Skeletal muscle tissue (tissue), 3 donors: ENCODE measurements at regions not wholly inside any gene's neighbourhood (a gene's known extent, or its start where the extent isn't known, plus 50 kb on each side); places are given as distances from the start of the nearest gene placed in this dataset.

Source experiments
- H3K27ac ChIP-seq: one replicate; pipeline ENCODE4 v1.7.0; 2013; ENCODE audit warnings: mild to moderate bottlenecking, low read depth, low read length, inconsistent platforms
- H3K27me3 ChIP-seq, 3 donors: one replicate each; pipeline ENCODE4 v1.7.0; 2013; ENCODE audit warnings: low read length in 3 of 3; ENCODE audit not compliant: control insufficient read depth in 3 of 3, insufficient read depth in 3 of 3
- H3K36me3 ChIP-seq, 3 donors: one replicate each; pipeline ENCODE4 v1.7.0; 2013; ENCODE audit warnings: low read length in 3 of 3; ENCODE audit not compliant: control insufficient read depth in 3 of 3, insufficient read depth in 3 of 3
- H3K4me1 ChIP-seq, 3 donors: one replicate each; pipeline ENCODE4 v1.7.0; 2013; ENCODE audit warnings: low read length in 3 of 3, mild to moderate bottlenecking in 3 of 3; ENCODE audit not compliant: control insufficient read depth in 3 of 3, insufficient read depth in 3 of 3
- H3K4me3 ChIP-seq, 3 donors: one replicate each; pipeline ENCODE4 v1.7.0; 2013; ENCODE audit warnings: low read length in 3 of 3
- H3K9ac ChIP-seq, 3 donors: one replicate each; pipeline ENCODE4 v1.7.0; 2013; ENCODE audit warnings: low read length in 3 of 3, mild to moderate bottlenecking in 3 of 3, moderate library complexity in 2 of 3, low read depth in 1 of 3
- H3K9me3 ChIP-seq, 3 donors: one replicate each; pipeline ENCODE4 v1.7.0; 2013; ENCODE audit warnings: low read length in 3 of 3; ENCODE audit not compliant: control insufficient read depth in 3 of 3
- donor health status: Osteomylitis.

DNA sequence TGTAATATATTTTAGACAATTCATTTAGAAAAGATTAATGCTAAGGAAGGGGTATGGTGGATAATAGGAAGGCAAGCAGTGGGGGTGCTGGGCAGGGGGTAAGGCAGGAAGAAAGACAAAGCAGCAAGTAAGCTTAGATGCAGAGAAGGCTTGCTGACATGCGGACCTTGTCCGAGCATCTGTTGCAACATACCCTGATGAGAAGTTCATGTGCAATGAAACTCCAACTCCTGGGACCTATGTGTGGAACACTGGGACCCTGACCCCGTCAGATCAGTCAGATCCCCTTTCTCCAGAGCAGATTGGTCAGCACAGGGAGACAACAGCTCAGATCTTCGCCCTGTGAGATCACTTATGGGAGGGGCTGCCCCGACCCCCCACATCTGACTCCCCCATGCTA, 71.3 kb upstream of the ZNF599 start:
- Histone ChIP-seq H3K9me3 (no peaks in the 10 kb centered on the region), H3K27ac (no peak overlapping the region), H3K9ac (no peak overlapping the region), H3K27me3 (peaks cover 6 to 13% (median 8%) of the 10 kb centered on the region in 3 donors), H3K4me3 (no peak overlapping the region), H3K36me3 (no peaks in the 10 kb centered on the region), H3K4me1 (peaks cover 0 to under 1% (median 0%) of the 10 kb centered on the region in 3 donors)

GRCh38 chr19:34841780-34842179, 68.8 kb upstream of the ZNF599 start:
- Histone ChIP-seq H3K9me3 (no peaks in the 10 kb centered on the region), H3K36me3 (no peaks in the 10 kb centered on the region)

DNA sequence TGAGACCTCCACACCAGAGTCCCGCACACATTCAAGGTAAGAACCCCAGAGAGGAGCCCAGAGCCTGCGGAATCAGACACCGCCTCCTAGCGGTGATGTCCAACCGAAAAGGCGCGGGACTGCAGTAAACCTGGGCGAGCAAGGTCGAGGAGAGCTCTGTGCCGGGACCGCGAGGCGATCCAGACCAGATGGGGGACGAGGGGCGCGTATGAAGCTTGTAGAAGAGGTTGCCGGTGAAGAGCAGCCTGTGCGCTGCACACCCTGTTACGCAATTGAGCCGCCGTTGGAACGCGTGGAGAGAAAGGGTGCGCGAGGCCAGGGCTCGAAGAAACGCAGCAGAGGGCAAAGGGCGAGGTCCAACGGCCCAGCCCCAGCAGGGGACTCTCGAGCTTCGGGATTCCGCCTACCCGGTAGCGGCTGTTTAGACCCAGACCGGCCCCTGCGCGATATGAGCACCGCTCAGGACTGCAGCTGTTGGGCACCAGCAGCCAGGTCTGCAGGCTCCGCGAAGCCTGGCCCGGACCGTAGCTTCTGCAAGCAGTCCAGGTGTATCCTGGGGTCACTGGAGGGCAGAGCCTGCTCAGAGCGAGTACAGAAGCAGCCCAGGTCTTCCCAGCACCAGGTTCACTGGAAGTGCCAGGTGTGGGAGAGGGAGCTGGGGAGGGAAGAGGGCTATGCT, 65.9 kb upstream of the ZNF599 start:
- Histone ChIP-seq H3K27ac (no peak overlapping the region), H3K4me3 (peak overlapping the region in 2 of 3 donors; percentile 41 to 43), H3K27me3 (peaks cover 19 to 24% (median 19%) of the 10 kb centered on the region in 3 donors)

More at GRCh38 chr19:34841780-34842179, 68.8 kb upstream of the ZNF599 start:
- Histone ChIP-seq H3K9ac (no peak overlapping the region), H3K27ac (no peak overlapping the region), H3K4me1 (peaks cover 2 to 8% (median 4%) of the 10 kb centered on the region in 3 donors), H3K4me3 (no peak overlapping the region), H3K27me3 (peaks cover 19 to 25% (median 19%) of the 10 kb centered on the region in 3 donors)

GRCh38 chr19:34838248-34838647, 65.2 kb upstream of the ZNF599 start:
- Histone ChIP-seq H3K4me1 (peaks cover 2 to 8% (median 4%) of the 10 kb centered on the region in 3 donors), H3K27ac (no peak overlapping the region), H3K9ac (peak overlapping the region in 1 of 3 donors; percentile 16), H3K9me3 (no peaks in the 10 kb centered on the region), H3K4me3 (peak overlapping the region in 2 of 3 donors; percentile 41 to 43), H3K36me3 (no peaks in the 10 kb centered on the region), H3K27me3 (peaks cover 19 to 24% (median 19%) of the 10 kb centered on the region in 3 donors)

More for the DNA sequence above, 65.9 kb upstream of the ZNF599 start:
- Histone ChIP-seq H3K9me3 (no peaks in the 10 kb centered on the region), H3K9ac (peak overlapping the region in 1 of 3 donors; percentile 16), H3K36me3 (no peaks in the 10 kb centered on the region), H3K4me1 (peaks cover 2 to 8% (median 4%) of the 10 kb centered on the region in 3 donors)

GRCh38 chr19:34837262-34837661, 64.2 kb upstream of the ZNF599 start:
- Histone ChIP-seq H3K27ac (no peak overlapping the region), H3K36me3 (no peaks in the 10 kb centered on the region)

GRCh38 chr19:34835631-34836351, 62.8 kb upstream of the ZNF599 start:
- Histone ChIP-seq H3K9ac (no peak overlapping the region), H3K27me3 (peaks cover 19 to 24% (median 19%) of the 10 kb centered on the region in 3 donors), H3K4me3 (no peak overlapping the region), H3K9me3 (no peaks in the 10 kb centered on the region), H3K27ac (no peak overlapping the region), H3K36me3 (no peaks in the 10 kb centered on the region), H3K4me1 (peaks cover 2 to 8% (median 4%) of the 10 kb centered on the region in 3 donors)

More at GRCh38 chr19:34837262-34837661, 64.2 kb upstream of the ZNF599 start:
- Histone ChIP-seq H3K4me1 (peaks cover 2 to 8% (median 4%) of the 10 kb centered on the region in 3 donors), H3K27me3 (peaks cover 19 to 24% (median 19%) of the 10 kb centered on the region in 3 donors), H3K9me3 (no peaks in the 10 kb centered on the region), H3K9ac (no peak overlapping the region), H3K4me3 (no peak overlapping the region)

GRCh38 chr19:34834472-34835061, 61.6 kb upstream of the ZNF599 start:
- Histone ChIP-seq H3K4me3 (no peak overlapping the region), H3K9ac (no peak overlapping the region), H3K36me3 (no peaks in the 10 kb centered on the region), H3K9me3 (no peaks in the 10 kb centered on the region), H3K27ac (no peak overlapping the region), H3K27me3 (peaks cover 17 to 21% (median 18%) of the 10 kb centered on the region in 3 donors), H3K4me1 (peaks cover 2 to 8% (median 4%) of the 10 kb centered on the region in 3 donors)

GRCh38 chr19:34832581-34833112, 59.6 kb upstream of the ZNF599 start:
- Histone ChIP-seq H3K36me3 (no peaks in the 10 kb centered on the region), H3K9me3 (no peaks in the 10 kb centered on the region), H3K9ac (no peak overlapping the region), H3K4me1 (no peaks in the 10 kb centered on the region), H3K27me3 (peaks cover 0 to 5% (median 0%) of the 10 kb centered on the region in 3 donors), H3K4me3 (no peak overlapping the region), H3K27ac (no peak overlapping the region)

DNA sequence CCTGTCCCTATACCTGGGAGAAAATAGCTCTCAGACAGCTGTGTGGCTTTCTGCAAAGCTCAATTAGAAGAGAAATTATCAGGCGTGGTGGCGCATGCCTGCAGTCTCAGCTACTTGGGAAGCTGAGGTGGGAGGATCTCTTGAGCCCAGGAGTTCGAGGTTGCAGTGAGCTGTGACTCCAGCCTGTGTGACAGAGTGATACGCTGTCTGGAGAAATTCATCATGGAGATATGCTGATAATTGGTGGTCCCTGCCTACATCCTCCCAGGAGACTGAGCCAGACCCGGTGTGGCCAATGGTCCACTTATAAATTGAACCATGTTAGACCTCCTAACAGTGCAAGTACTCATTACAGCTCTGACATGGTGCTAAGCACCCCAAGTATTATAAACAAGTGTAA, 58.7 kb upstream of the ZNF599 start:
- Histone ChIP-seq H3K9me3 (no peaks in the 10 kb centered on the region), H3K27ac (no peak overlapping the region), H3K4me3 (no peak overlapping the region), H3K27me3 (peaks cover 0 to 5% (median 0%) of the 10 kb centered on the region in 3 donors), H3K4me1 (no peaks in the 10 kb centered on the region), H3K36me3 (no peaks in the 10 kb centered on the region), H3K9ac (no peak overlapping the region)
